ENCODE measurements at regions not wholly inside any gene's neighbourhood (a gene's known extent, or its start where the extent isn't known, plus 50 kb on each side); places are given as distances from the start of the nearest gene placed in this dataset.

- H3K36me3 ChIP-seq: no peaks in the 10 kb centered on the region
- H3K27me3 ChIP-seq: no peaks in the 10 kb centered on the region
- no peak for DNase-seq
- no peak for TF ChIP-seq CTCF (IDR thresholded peaks at IDR 0.05)
- no peak overlapping the region for H3K4me3 ChIP-seq
- H3K9ac ChIP-seq (ENCODE audit: low read depth in 2 of 2, low read length in 2 of 2): no peak overlapping the region
- H3K27ac ChIP-seq: no peak overlapping the region
- no peaks in the 10 kb centered on the region for H3K9me3 ChIP-seq
- intact Hi-C loops (cut with DNase I): no loop called here
- H3K4me1 ChIP-seq: no peaks in the 10 kb centered on the region
Measured at GRCh38 chr3:153242896-153243295, 80.9 kb downstream of the RAP2B start.

GRCh38 chr3:153244961-153245360 lies 82.9 kb downstream of the RAP2B start:
- H3K27me3 ChIP-seq: no peaks in the 10 kb centered on the region
- no peak for DNase-seq
- no peak overlapping the region for H3K4me3 ChIP-seq
- H3K9me3 ChIP-seq: no peaks in the 10 kb centered on the region
- no peaks in the 10 kb centered on the region for H3K36me3 ChIP-seq
- H3K4me1 ChIP-seq: no peaks in the 10 kb centered on the region
- no peak for TF ChIP-seq CTCF (IDR thresholded peaks at IDR 0.05)
- no peak overlapping the region for H3K27ac ChIP-seq
- intact Hi-C loops (cut with DNase I): no loop called here
- no peak overlapping the region for H3K9ac ChIP-seq (ENCODE audit: low read depth in 2 of 2, low read length in 2 of 2)

- Histone ChIP-seq H3K9ac (ENCODE audit: low read depth in 2 of 2, low read length in 2 of 2) (no peak overlapping the region), H3K27me3 (no peaks in the 10 kb centered on the region), H3K4me1 (no peaks in the 10 kb centered on the region), H3K36me3 (no peaks in the 10 kb centered on the region), H3K4me3 (no peak overlapping the region), H3K9me3 (no peaks in the 10 kb centered on the region), H3K27ac (no peak overlapping the region)
- no peak for DNase-seq
- TF ChIP-seq CTCF (IDR thresholded peaks at IDR 0.05): no peak
- intact Hi-C loops (cut with DNase I): no loop called here
Measured at GRCh38 chr3:153245661-153246060, 83.6 kb downstream of the RAP2B start.

- Histone ChIP-seq H3K36me3 (no peaks in the 10 kb centered on the region), H3K27me3 (no peaks in the 10 kb centered on the region), H3K27ac (peak overlapping the region; percentile 47), H3K9ac (ENCODE audit: low read depth in 2 of 2, low read length in 2 of 2) (no peak overlapping the region), H3K9me3 (no peaks in the 10 kb centered on the region), H3K4me3 (no peak overlapping the region), H3K4me1 (no peaks in the 10 kb centered on the region)
- DNase-seq: no peak
- TF ChIP-seq CTCF (IDR thresholded peaks at IDR 0.05): no peak
- intact Hi-C loops (cut with DNase I): no loop called here
Measured at GRCh38 chr3:153246331-153246730, 84.3 kb downstream of the RAP2B start.

- DNase-seq: no peak
- no peak for TF ChIP-seq CTCF (IDR thresholded peaks at IDR 0.05)
- Histone ChIP-seq H3K9me3 (no peaks in the 10 kb centered on the region), H3K36me3 (no peaks in the 10 kb centered on the region), H3K9ac (ENCODE audit: low read depth in 2 of 2, low read length in 2 of 2) (no peak overlapping the region), H3K4me3 (no peak overlapping the region), H3K27ac (peak overlapping the region; percentile 47), H3K27me3 (no peaks in the 10 kb centered on the region), H3K4me1 (no peaks in the 10 kb centered on the region)
- intact Hi-C loops (cut with DNase I): no loop called here
Measured at GRCh38 chr3:153246806-153247205, 84.8 kb downstream of the RAP2B start.

Data from colonic mucosa (tissue), 4 donors.